ENCODE measurements at regions not wholly inside any gene's neighbourhood (a gene's known extent, or its start where the extent isn't known, plus 50 kb on each side); places are given as distances from the start of the nearest gene placed in this dataset.

DNA sequence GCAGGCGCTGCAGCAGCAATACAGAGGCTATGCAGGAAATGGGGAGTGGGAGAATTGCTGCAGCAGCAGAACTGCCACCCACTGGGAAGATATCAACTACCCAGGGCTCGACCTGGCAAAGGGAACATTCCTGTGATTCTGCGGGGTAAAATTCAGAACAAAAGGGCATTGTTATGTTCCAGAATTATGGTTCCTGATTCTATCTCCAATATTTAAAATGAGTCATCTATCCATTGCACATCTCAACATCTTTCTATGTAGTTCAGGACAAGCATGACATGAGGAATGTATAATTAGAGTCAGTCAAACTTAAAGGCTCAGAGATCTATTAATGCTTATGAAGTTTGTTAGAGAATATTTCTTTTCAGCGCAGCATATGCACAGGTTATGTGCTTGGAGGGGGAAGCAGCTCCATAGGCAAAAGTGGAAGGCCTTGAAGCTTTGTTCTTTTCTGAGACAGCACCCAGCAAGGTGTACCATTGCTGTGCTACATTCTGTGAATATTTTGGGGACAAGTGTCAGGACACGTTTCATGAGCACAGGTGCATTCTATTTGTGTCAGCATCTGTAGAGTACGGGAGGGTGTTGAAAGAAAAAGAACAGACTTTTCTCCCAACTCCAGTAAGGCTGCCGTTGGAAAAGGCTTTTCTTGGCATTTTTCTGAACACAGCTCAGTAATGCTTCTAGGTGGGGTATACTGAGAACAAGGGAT is 395.6 kb upstream of the MPDZ start:
- TF ChIP-seq, protein P1, sequence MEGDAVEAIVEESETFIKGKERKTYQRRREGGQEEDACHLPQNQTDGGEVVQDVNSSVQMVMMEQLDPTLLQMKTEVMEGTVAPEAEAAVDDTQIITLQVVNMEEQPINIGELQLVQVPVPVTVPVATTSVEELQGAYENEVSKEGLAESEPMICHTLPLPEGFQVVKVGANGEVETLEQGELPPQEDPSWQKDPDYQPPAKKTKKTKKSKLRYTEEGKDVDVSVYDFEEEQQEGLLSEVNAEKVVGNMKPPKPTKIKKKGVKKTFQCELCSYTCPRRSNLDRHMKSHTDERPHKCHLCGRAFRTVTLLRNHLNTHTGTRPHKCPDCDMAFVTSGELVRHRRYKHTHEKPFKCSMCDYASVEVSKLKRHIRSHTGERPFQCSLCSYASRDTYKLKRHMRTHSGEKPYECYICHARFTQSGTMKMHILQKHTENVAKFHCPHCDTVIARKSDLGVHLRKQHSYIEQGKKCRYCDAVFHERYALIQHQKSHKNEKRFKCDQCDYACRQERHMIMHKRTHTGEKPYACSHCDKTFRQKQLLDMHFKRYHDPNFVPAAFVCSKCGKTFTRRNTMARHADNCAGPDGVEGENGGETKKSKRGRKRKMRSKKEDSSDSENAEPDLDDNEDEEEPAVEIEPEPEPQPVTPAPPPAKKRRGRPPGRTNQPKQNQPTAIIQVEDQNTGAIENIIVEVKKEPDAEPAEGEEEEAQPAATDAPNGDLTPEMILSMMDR (conservative IDR thresholded peaks at IDR 0.05 in 1 of 2, IDR thresholded peaks at IDR 0.05 in 1 of 2; ENCODE audit: low read depth in 1 of 2, low read length in 2 of 2) = no peak
- TF ChIP-seq EZH2 (IDR thresholded peaks at IDR 0.05; ENCODE audit: low read length, missing control alignments) = no peak
